ENCODE measurements at regions not wholly inside any gene's neighbourhood (a gene's known extent, or its start where the extent isn't known, plus 50 kb on each side); places are given as distances from the start of the nearest gene placed in this dataset.

GRCh38 chr4:158995965-158996364 lies 106.9 kb upstream of the RAPGEF2 start:
- no peaks in the 10 kb centered on the region for H4K20me1 ChIP-seq (ENCODE audit: control insufficient read depth, insufficient read depth, low read length, poor library complexity, severe bottlenecking)
- DNase-seq (no peak), ATAC-seq (ENCODE audit: low read depth) (no peak)
- H3K36me3 ChIP-seq (replicated peaks in 1 of 2; ENCODE audit: control extremely low read depth in 1 of 2, control insufficient read depth in 1 of 2, extremely low read depth in 1 of 2, insufficient read depth in 2 of 2, low read length in 1 of 2) = no peaks in the 10 kb centered on the region
- no peak overlapping the region for H3K27ac ChIP-seq (ENCODE audit: low read length in 2 of 2)
- CTCF ChIA-PET = no interaction called here
- no peak overlapping the region for H2AFZ ChIP-seq (ENCODE audit: insufficient read depth, low read depth, low read length, poor library complexity, severe bottlenecking)
- 83% methylated on average over 8 of the region's 8 CpGs for WGBS (ENCODE audit: insufficient coverage)
- no peak overlapping the region for H3K4me3 ChIP-seq (ENCODE audit: control extremely low read depth in 1 of 5, extremely low read depth in 1 of 5, insufficient read depth in 1 of 5, low read depth in 2 of 5, low read length in 4 of 5)
- Mint-ChIP-seq H3K4me1 (no peaks in the 10 kb centered on the region), H3K27ac (no peak overlapping the region), H3K9me3 (ENCODE audit: insufficient read depth) (no peaks in the 10 kb centered on the region), H3K4me3 (no peak overlapping the region), H3K27me3 (no peaks in the 10 kb centered on the region)
- H3K9me3 ChIP-seq (ENCODE audit: control extremely low read depth in 1 of 3, control insufficient read depth in 2 of 3, insufficient read depth in 1 of 3, low read length in 2 of 3) = no peaks in the 10 kb centered on the region
- H3K27me3 ChIP-seq (replicated peaks in 1 of 4; ENCODE audit: control extremely low read depth in 1 of 4, control insufficient read depth in 3 of 4, insufficient read depth in 4 of 4, low read length in 3 of 4) = no peaks in the 10 kb centered on the region
- no peak for TF ChIP-seq CTCF (IDR thresholded peaks at IDR 0.05)
- no peak for TF ChIP-seq EZH2 (IDR thresholded peaks at IDR 0.05; ENCODE audit: borderline replicate concordance, insufficient read depth, low read depth, low read length, poor library complexity, severe bottlenecking)
- no peaks in the 10 kb centered on the region for H3K4me1 ChIP-seq (ENCODE audit: control insufficient read depth in 2 of 2, insufficient read depth in 2 of 2, low read length in 2 of 2)
- no peak overlapping the region for H3K4me2 ChIP-seq (replicated peaks; ENCODE audit: low read depth, low read length, poor library complexity, severe bottlenecking)
- intact Hi-C loops (cut with micrococcal nuclease) = no loop called here
- H3K79me2 ChIP-seq (ENCODE audit: control insufficient read depth, insufficient read depth, low read length) = no peaks in the 10 kb centered on the region
- no peak overlapping the region for H3K9ac ChIP-seq (ENCODE audit: low read length)
- POLR2A ChIA-PET = no interaction called here

GRCh38 chr4:158996669-158997074 lies 106.2 kb upstream of the RAPGEF2 start:
- Histone ChIP-seq H2AFZ (ENCODE audit: insufficient read depth, low read depth, low read length, poor library complexity, severe bottlenecking) (no peak overlapping the region), H3K4me3 (ENCODE audit: control extremely low read depth in 1 of 5, extremely low read depth in 1 of 5, insufficient read depth in 1 of 5, low read depth in 2 of 5, low read length in 4 of 5) (no peak overlapping the region), H3K27me3 (replicated peaks in 1 of 4; ENCODE audit: control extremely low read depth in 1 of 4, control insufficient read depth in 3 of 4, insufficient read depth in 4 of 4, low read length in 3 of 4) (no peaks in the 10 kb centered on the region), H3K36me3 (replicated peaks in 1 of 2; ENCODE audit: control extremely low read depth in 1 of 2, control insufficient read depth in 1 of 2, extremely low read depth in 1 of 2, insufficient read depth in 2 of 2, low read length in 1 of 2) (no peaks in the 10 kb centered on the region), H3K27ac (ENCODE audit: low read length in 2 of 2) (no peak overlapping the region), H3K79me2 (ENCODE audit: control insufficient read depth, insufficient read depth, low read length) (no peaks in the 10 kb centered on the region), H3K9ac (ENCODE audit: low read length) (no peak overlapping the region), H3K4me2 (replicated peaks; ENCODE audit: low read depth, low read length, poor library complexity, severe bottlenecking) (no peak overlapping the region), H3K4me1 (ENCODE audit: control insufficient read depth in 2 of 2, insufficient read depth in 2 of 2, low read length in 2 of 2) (no peaks in the 10 kb centered on the region), H3K9me3 (ENCODE audit: control extremely low read depth in 1 of 3, control insufficient read depth in 2 of 3, insufficient read depth in 1 of 3, low read length in 2 of 3) (peaks cover 0 to under 1% (median 0%) of the 10 kb centered on the region in 3 donors), H4K20me1 (ENCODE audit: control insufficient read depth, insufficient read depth, low read length, poor library complexity, severe bottlenecking) (no peaks in the 10 kb centered on the region)
- ChIA-PET CTCF (no interaction called here), POLR2A (no interaction called here)
- H3K9me3 Mint-ChIP-seq (ENCODE audit: insufficient read depth) = no peaks in the 10 kb centered on the region
- peaks cover 3% of the 10 kb centered on the region for H3K27me3 Mint-ChIP-seq
- H3K27ac Mint-ChIP-seq = no peak overlapping the region
- H3K4me1 Mint-ChIP-seq = no peaks in the 10 kb centered on the region
- TF ChIP-seq CTCF (IDR thresholded peaks at IDR 0.05) = no peak
- TF ChIP-seq EZH2 (IDR thresholded peaks at IDR 0.05; ENCODE audit: borderline replicate concordance, insufficient read depth, low read depth, low read length, poor library complexity, severe bottlenecking) = no peak
- no peak overlapping the region for H3K4me3 Mint-ChIP-seq
- DNase-seq (no peak), ATAC-seq (ENCODE audit: low read depth) (no peak)
- no CpG with 5 or more reads among the region's 3 CpGs for WGBS (ENCODE audit: insufficient coverage)
- intact Hi-C loops (cut with micrococcal nuclease) = no loop called here

Measured in B cell (primary cell).